Activated CD4-positive, alpha-beta T cell treated with anti-CD3 and anti-CD28 coated beads for 1 hour (primary cell): ENCODE measurements at regions not wholly inside any gene's neighbourhood (a gene's known extent, or its start where the extent isn't known, plus 50 kb on each side); places are given as distances from the start of the nearest gene placed in this dataset.
"Not testable (repeated sequence)": the region's sequence is repeated elsewhere in the genome, so short reads cannot be mapped to it uniquely, and the experiment has no call there.

Experiments used
- DNase-seq: peaks from one replicate; pipeline ENCODE4 v3.0.0-alpha.2; 2020

GRCh38 chr10:29746080-29746797, 111.5 kb upstream of the SVIL start:
- DNase-seq: no peak

- no peak for DNase-seq
Measured at GRCh38 chr10:29740981-29741545, 106.3 kb upstream of the SVIL start.

- no peak for DNase-seq
Measured at GRCh38 chr10:29738341-29738740, 103.6 kb upstream of the SVIL start.

- no peak for DNase-seq
Measured at GRCh38 chr10:29737074-29737593, 102.4 kb upstream of the SVIL start.

- no peak for DNase-seq
Measured at GRCh38 chr10:29736366-29737073, 101.7 kb upstream of the SVIL start.

- DNase-seq: peak; percentile 74
Measured at GRCh38 chr10:29735628-29736365, 101.0 kb upstream of the SVIL start.

- DNase-seq: peak; percentile 24
Measured at GRCh38 chr10:29734962-29735627, 100.3 kb upstream of the SVIL start.

GRCh38 chr10:29734640-29734961, 99.8 kb upstream of the SVIL start:
- DNase-seq: no peak

GRCh38 chr10:29733323-29733722, 98.6 kb upstream of the SVIL start:
- no peak for DNase-seq

GRCh38 chr10:29732918-29733317, 98.1 kb upstream of the SVIL start:
- no peak for DNase-seq

GRCh38 chr10:29731760-29732159, 97.0 kb upstream of the SVIL start:
- no peak for DNase-seq

- DNase-seq: no peak
Measured at GRCh38 chr10:29730969-29731368, 96.2 kb upstream of the SVIL start.

GRCh38 chr10:29730458-29730857, 95.7 kb upstream of the SVIL start:
- no peak for DNase-seq

- DNase-seq: no peak
Measured at GRCh38 chr10:29728541-29729049, 93.8 kb upstream of the SVIL start.

GRCh38 chr10:29725927-29726326, 91.2 kb upstream of the SVIL start:
- DNase-seq: not testable (repeated sequence)

GRCh38 chr10:29725133-29725720, 90.5 kb upstream of the SVIL start:
- no peak for DNase-seq

- DNase-seq: no peak
Measured at GRCh38 chr10:29723726-29724125, 89.0 kb upstream of the SVIL start.

- no peak for DNase-seq
Measured at GRCh38 chr10:29722777-29723176, 88.0 kb upstream of the SVIL start.

- DNase-seq: no peak
Measured at GRCh38 chr10:29720149-29720548, 85.4 kb upstream of the SVIL start.

GRCh38 chr10:29719281-29719675, 84.5 kb upstream of the SVIL start:
- DNase-seq: no peak

- DNase-seq: no peak
Measured at GRCh38 chr10:29715296-29715695, 80.5 kb upstream of the SVIL start.
